ENCODE measurements at regions not wholly inside any gene's neighbourhood (a gene's known extent, or its start where the extent isn't known, plus 50 kb on each side); places are given as distances from the start of the nearest gene placed in this dataset.

DNA sequence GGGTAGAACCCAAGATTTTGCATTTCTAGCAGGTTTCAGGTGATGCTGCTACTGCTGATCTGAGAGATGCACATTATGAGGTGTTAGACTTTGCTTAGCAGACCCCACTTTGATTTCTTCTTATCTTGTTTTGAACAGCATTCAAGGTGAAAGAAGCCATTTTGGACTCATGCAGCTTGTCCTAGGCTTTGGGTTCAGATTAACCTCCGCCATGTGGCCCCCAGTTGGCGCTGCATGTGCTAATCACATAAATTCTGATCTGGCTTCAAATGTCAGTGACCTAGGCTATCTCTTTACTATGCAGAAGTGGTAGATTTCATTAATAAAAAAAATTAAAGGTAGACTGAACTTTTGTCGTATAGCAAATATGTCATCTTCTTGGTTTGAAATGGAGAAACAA, 89.8 kb upstream of the DYRK2 start:
- H3K4me3 Mint-ChIP-seq = no peak overlapping the region
- CTCF ChIA-PET (ENCODE audit: partially characterized antibody) = interaction anchor here (0.9 to 1.5 kb wide), 6 partner anchors 10 to 72 kb away, joined by 3 to 4 read pairs (median 3); no protein-coding TSS in a partner anchor
- intact Hi-C loops (cut with micrococcal nuclease) = loop anchor here (5.0 kb wide), 2 partner anchors 34 to 94 kb away; no protein-coding TSS in a partner anchor

DNA sequence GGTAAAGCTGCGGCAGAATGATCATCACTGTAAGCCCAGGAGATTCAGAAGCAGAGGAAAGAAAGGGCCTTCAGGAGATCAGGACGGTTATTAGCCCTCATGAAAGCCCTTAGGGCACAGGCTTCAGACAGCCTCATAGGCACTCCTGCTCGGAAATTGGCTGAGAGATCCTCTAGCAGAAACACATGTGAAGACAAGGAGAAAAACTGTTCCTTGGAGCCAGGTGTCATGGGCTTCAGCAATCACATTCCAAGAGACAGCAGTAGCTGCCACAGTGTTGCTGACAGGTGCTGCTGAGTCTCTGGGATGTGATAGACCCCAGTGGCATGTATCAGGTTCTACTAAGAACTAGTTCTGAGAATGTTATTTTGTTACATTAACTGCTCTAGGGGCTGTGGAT, 88.8 kb upstream of the DYRK2 start:
- ChIA-PET CTCF (ENCODE audit: partially characterized antibody) (interaction anchor here (1.5 kb wide), 1 partner anchor 9 kb away, joined by 3 read pairs; no protein-coding TSS in a partner anchor), POLR2A (ENCODE audit: partially characterized antibody) (no interaction called here)
- Histone ChIP-seq H3K9me3 (ENCODE audit: control insufficient read depth in 1 of 2, low read length in 2 of 2) (no peaks in the 10 kb centered on the region), H3K27me3 (ENCODE audit: insufficient read depth, low read length) (no peaks in the 10 kb centered on the region), H3K4me1 (ENCODE audit: insufficient read depth, low read length) (peaks cover 17% of the 10 kb centered on the region), H3K36me3 (ENCODE audit: insufficient read depth, low read length) (no peaks in the 10 kb centered on the region), H3K27ac (ENCODE audit: low read depth, low read length) (no peak overlapping the region), H3K4me3 (ENCODE audit: low read length in 2 of 2) (no peak overlapping the region)
- H3K27me3 Mint-ChIP-seq = no peaks in the 10 kb centered on the region
- peaks cover 0 to 12% (median 5%) of the 10 kb centered on the region in 8 donors for H3K9me3 Mint-ChIP-seq
- intact Hi-C loops (cut with micrococcal nuclease) = loop anchor here (5.0 kb wide), 2 partner anchors 33 to 93 kb away; no protein-coding TSS in a partner anchor
- DNase-seq = no peak
- peaks cover 0 to under 1% of the 10 kb centered on the region in 2 donors for H3K36me3 Mint-ChIP-seq
- H3K4me3 Mint-ChIP-seq = no peak overlapping the region
- H3K27ac Mint-ChIP-seq = no peak overlapping the region
- H3K4me1 Mint-ChIP-seq = peaks cover 0 to 16% (median 9%) of the 10 kb centered on the region in 4 donors

More for the DNA sequence above, 89.8 kb upstream of the DYRK2 start:
- Histone ChIP-seq H3K4me3 (ENCODE audit: low read length in 2 of 2) (no peak overlapping the region), H3K27ac (ENCODE audit: low read depth, low read length) (no peak overlapping the region), H3K36me3 (ENCODE audit: insufficient read depth, low read length) (no peaks in the 10 kb centered on the region), H3K27me3 (ENCODE audit: insufficient read depth, low read length) (no peaks in the 10 kb centered on the region), H3K4me1 (ENCODE audit: insufficient read depth, low read length) (peaks cover 22% of the 10 kb centered on the region), H3K9me3 (ENCODE audit: control insufficient read depth in 1 of 2, low read length in 2 of 2) (no peaks in the 10 kb centered on the region)
- DNase-seq = no peak
- H3K9me3 Mint-ChIP-seq = peaks cover 0 to 12% (median 6%) of the 10 kb centered on the region in 8 donors
- H3K4me1 Mint-ChIP-seq = peaks cover 0 to 18% (median 10%) of the 10 kb centered on the region in 4 donors
- H3K27ac Mint-ChIP-seq = no peak overlapping the region
- H3K36me3 Mint-ChIP-seq = peaks cover 0 to 3% of the 10 kb centered on the region in 2 donors
- POLR2A ChIA-PET (ENCODE audit: partially characterized antibody) = interaction anchor here (1.1 to 1.8 kb wide), 5 partner anchors 20 to 91 kb away, joined by 3 to 6 read pairs (median 5); partner anchors contain the start of gene DYRK2
- H3K27me3 Mint-ChIP-seq = no peaks in the 10 kb centered on the region

DNA sequence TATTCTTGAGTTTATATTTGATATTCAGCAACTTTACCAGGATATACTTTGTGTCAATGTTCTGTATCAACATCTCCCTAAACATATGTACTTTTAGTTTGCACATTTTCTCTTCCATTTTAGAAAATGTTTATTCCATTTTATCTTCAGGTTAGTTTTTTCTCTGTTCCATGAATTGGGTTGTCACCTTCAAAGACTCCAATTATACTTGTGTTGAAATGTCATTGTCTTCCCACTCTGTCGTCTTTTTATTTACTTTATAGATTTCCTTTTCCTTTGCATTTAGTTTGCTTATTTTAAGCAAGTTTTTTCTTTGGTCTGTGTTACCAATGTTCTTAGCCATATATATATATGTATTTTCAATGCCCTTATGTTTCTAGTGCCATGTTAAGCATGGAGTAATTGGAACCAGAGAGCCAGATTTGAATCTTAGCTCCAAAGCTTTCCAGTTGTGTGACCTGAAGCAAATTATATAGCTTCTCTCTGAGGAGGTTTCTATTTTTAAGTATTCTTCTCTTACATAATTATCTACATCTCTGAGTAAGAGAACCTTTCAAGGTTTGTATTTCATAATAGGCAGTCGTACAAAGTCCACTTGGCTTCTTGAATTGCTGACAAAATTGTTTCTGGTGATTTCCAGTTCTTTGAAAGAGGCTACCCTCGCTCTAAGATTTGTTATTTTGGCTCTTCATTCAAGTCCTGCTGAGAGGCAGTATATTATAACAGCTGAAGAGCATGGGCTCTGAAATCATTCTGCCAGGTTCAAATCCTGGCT, 85.8 kb upstream of the DYRK2 start:
- CTCF ChIA-PET (ENCODE audit: partially characterized antibody) = interaction anchor here (1.1 to 1.2 kb wide), 2 partner anchors 12 to 16 kb away, joined by 3 read pairs; no protein-coding TSS in a partner anchor
- H3K9me3 Mint-ChIP-seq = peaks cover 1 to 20% (median 13%) of the 10 kb centered on the region in 8 donors
- POLR2A ChIA-PET (ENCODE audit: partially characterized antibody) = interaction anchor here (1.0 kb wide), 1 partner anchor 87 kb away, joined by 5 read pairs; no protein-coding TSS in a partner anchor

DNA sequence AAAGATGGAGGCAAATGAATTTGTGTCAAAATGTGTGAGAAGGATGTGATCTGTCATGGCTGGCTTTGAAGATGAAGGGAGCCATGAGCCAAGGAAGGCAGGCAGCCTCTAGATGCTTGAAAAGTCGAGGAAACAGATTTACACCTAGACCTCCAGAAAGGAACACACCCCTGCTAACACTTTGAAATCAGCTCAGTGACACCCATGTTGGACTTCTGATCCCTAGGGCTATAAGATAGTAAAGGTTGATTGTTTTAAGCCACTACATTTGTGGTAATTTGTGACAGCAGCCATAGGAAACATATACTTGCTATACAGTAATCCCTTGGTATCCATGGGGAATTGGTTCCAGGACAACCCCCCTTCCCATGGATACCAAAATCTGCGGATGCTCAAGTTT, 80.5 kb upstream of the DYRK2 start:
- CTCF ChIA-PET (ENCODE audit: partially characterized antibody) = interaction anchor here (1.2 kb wide), 1 partner anchor 9 kb away, joined by 3 read pairs; no protein-coding TSS in a partner anchor
- POLR2A ChIA-PET (ENCODE audit: partially characterized antibody) = interaction anchor here (1.8 kb wide), 1 partner anchor 11 kb away, joined by 4 read pairs; no protein-coding TSS in a partner anchor
- no peak overlapping the region for H3K27ac Mint-ChIP-seq
- no peaks in the 10 kb centered on the region for H3K27me3 Mint-ChIP-seq
- Histone ChIP-seq H3K27me3 (ENCODE audit: insufficient read depth, low read length) (no peaks in the 10 kb centered on the region), H3K36me3 (ENCODE audit: insufficient read depth, low read length) (no peaks in the 10 kb centered on the region), H3K27ac (ENCODE audit: low read depth, low read length) (no peak overlapping the region), H3K4me1 (ENCODE audit: insufficient read depth, low read length) (no peaks in the 10 kb centered on the region), H3K9me3 (ENCODE audit: control insufficient read depth in 1 of 2, low read length in 2 of 2) (no peaks in the 10 kb centered on the region), H3K4me3 (ENCODE audit: low read length in 2 of 2) (no peak overlapping the region)
- H3K36me3 Mint-ChIP-seq = peaks cover 1 to 9% of the 10 kb centered on the region in 2 donors
- H3K4me1 Mint-ChIP-seq = peaks cover 0 to 8% (median 4%) of the 10 kb centered on the region in 4 donors
- intact Hi-C loops (cut with micrococcal nuclease) = no loop called here
- peaks cover 0 to 12% (median 7%) of the 10 kb centered on the region in 8 donors for H3K9me3 Mint-ChIP-seq
- H3K4me3 Mint-ChIP-seq = no peak overlapping the region
- no peak for DNase-seq

More for the DNA sequence above, 85.8 kb upstream of the DYRK2 start:
- Histone ChIP-seq H3K4me1 (ENCODE audit: insufficient read depth, low read length) (no peaks in the 10 kb centered on the region), H3K27ac (ENCODE audit: low read depth, low read length) (no peak overlapping the region), H3K27me3 (ENCODE audit: insufficient read depth, low read length) (no peaks in the 10 kb centered on the region), H3K4me3 (ENCODE audit: low read length in 2 of 2) (no peak overlapping the region), H3K9me3 (ENCODE audit: control insufficient read depth in 1 of 2, low read length in 2 of 2) (no peaks in the 10 kb centered on the region), H3K36me3 (ENCODE audit: insufficient read depth, low read length) (no peaks in the 10 kb centered on the region)
- Mint-ChIP-seq H3K27ac (no peak overlapping the region), H3K27me3 (no peaks in the 10 kb centered on the region), H3K36me3 (peaks cover 1 to 5% of the 10 kb centered on the region in 2 donors), H3K4me3 (no peak overlapping the region), H3K4me1 (peaks cover 0 to 4% (median 3%) of the 10 kb centered on the region in 4 donors)
- DNase-seq = no peak
- intact Hi-C loops (cut with micrococcal nuclease) = no loop called here

GRCh38 chr12:67572492-67572891, 76.1 kb upstream of the DYRK2 start:
- no peaks in the 10 kb centered on the region for H3K9me3 ChIP-seq (ENCODE audit: control insufficient read depth in 1 of 2, low read length in 2 of 2)
- H3K36me3 ChIP-seq (ENCODE audit: insufficient read depth, low read length) = no peaks in the 10 kb centered on the region
- H3K4me1 Mint-ChIP-seq = peaks cover 9 to 13% (median 11%) of the 10 kb centered on the region in 4 donors
- no peak overlapping the region for H3K27ac Mint-ChIP-seq
- DNase-seq = no peak
- ChIA-PET CTCF (ENCODE audit: partially characterized antibody) (interaction anchor here (0.7 to 1.3 kb wide), 2 partner anchors 18 to 371 kb away, joined by 3 to 5 read pairs; no protein-coding TSS in a partner anchor), POLR2A (ENCODE audit: partially characterized antibody) (interaction anchor here (0.7 to 2.1 kb wide), 3 partner anchors 9 to 57 kb away, joined by 3 to 6 read pairs (median 5); no protein-coding TSS in a partner anchor)
- no peak overlapping the region for H3K4me3 ChIP-seq (ENCODE audit: low read length in 2 of 2)
- H3K27me3 Mint-ChIP-seq = no peaks in the 10 kb centered on the region
- H3K27ac ChIP-seq (ENCODE audit: low read depth, low read length) = no peak overlapping the region
- no peaks in the 10 kb centered on the region for H3K27me3 ChIP-seq (ENCODE audit: insufficient read depth, low read length)
- peaks cover 2% of the 10 kb centered on the region for H3K4me1 ChIP-seq (ENCODE audit: insufficient read depth, low read length)
- no peaks in the 10 kb centered on the region for H3K9me3 Mint-ChIP-seq
- H3K36me3 Mint-ChIP-seq = peaks cover 0 to 3% of the 10 kb centered on the region in 2 donors
- intact Hi-C loops (cut with micrococcal nuclease) = loop anchor here (5.0 kb wide), 1 partner anchor 40 kb away; no protein-coding TSS in a partner anchor
- H3K4me3 Mint-ChIP-seq = no peak overlapping the region

DNA sequence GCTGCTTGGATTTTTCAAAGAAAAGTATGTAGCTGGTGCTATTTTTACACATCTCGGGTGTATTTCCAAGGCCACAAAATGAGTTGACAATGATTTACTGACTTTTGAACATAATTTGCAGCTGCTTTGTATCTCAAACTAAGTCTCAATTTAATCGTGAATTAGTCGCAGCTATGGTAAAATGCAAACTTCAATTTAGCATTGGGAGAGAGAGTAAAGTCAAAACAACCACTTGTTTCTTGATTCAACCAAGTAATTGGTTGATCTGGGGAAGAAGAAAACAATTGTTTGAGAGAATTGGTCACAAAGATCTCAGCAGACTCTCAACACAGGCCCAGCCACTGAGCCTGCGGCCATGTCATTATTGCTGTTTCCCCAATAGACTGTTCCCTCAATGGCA, 75.0 kb upstream of the DYRK2 start:
- intact Hi-C loops (cut with micrococcal nuclease) = loop anchor here (5.0 kb wide), 1 partner anchor 41 kb away; no protein-coding TSS in a partner anchor
- H3K9me3 ChIP-seq (ENCODE audit: control insufficient read depth in 1 of 2, low read length in 2 of 2) = no peaks in the 10 kb centered on the region
- H3K9me3 Mint-ChIP-seq = no peaks in the 10 kb centered on the region
- ChIA-PET CTCF (ENCODE audit: partially characterized antibody) (interaction anchor here (1.3 to 1.5 kb wide), 2 partner anchors 10 to 19 kb away, joined by 3 to 5 read pairs; no protein-coding TSS in a partner anchor), POLR2A (ENCODE audit: partially characterized antibody) (interaction anchor here (1.8 to 2.1 kb wide), 2 partner anchors 8 to 18 kb away, joined by 5 to 6 read pairs; no protein-coding TSS in a partner anchor)
- no peak for DNase-seq
- peaks cover 0 to 3% of the 10 kb centered on the region in 2 donors for H3K36me3 Mint-ChIP-seq
- no peak overlapping the region for H3K4me3 Mint-ChIP-seq
- peaks cover 12% of the 10 kb centered on the region for H3K4me1 ChIP-seq (ENCODE audit: insufficient read depth, low read length)
- H3K4me3 ChIP-seq (ENCODE audit: low read length in 2 of 2) = no peak overlapping the region
- no peaks in the 10 kb centered on the region for H3K36me3 ChIP-seq (ENCODE audit: insufficient read depth, low read length)
- no peaks in the 10 kb centered on the region for H3K27me3 Mint-ChIP-seq
- H3K4me1 Mint-ChIP-seq = peaks cover 20 to 24% (median 21%) of the 10 kb centered on the region in 4 donors
- no peaks in the 10 kb centered on the region for H3K27me3 ChIP-seq (ENCODE audit: insufficient read depth, low read length)
- no peak overlapping the region for H3K27ac ChIP-seq (ENCODE audit: low read depth, low read length)
- no peak overlapping the region for H3K27ac Mint-ChIP-seq
